ENCODE measurements at regions not wholly inside any gene's neighbourhood (a gene's known extent, or its start where the extent isn't known, plus 50 kb on each side); places are given as distances from the start of the nearest gene placed in this dataset.

DNA sequence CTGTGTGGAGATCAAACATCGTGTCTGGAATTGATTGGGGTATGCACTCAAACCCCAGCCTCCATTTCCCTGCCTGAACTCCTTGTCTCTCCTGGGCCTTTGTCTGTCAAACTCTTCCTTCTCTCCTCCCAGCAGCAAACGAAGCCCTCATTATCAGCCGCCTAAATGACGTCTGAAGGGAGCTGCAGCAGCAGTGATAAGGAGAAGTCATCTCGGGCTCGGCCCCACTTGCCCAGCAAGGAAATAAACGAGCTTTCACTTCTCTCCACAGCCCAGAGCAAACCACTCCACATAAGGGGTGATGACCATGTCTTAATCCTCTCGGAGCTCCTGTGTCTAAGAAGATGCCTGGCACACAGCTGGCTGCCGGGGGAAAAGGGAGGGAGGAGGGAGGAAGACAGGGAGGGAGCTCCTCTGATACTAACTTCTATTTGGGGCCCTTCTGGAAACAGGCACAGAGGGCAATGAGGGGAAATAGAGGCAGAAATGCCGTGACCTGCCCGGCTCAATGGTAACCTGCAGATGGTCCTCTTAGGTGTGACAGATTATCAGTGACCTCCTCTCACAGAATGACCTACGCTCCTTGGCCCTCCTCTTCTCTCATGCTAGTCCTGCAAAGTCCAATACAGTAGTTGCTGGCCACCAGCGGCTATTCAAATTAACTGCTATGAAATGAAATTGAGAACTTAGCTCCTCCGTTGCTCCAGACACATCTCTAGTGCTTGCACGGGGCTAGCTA is 100.4 kb downstream of the PXDC1 start:
- TF ChIP-seq, protein P1, sequence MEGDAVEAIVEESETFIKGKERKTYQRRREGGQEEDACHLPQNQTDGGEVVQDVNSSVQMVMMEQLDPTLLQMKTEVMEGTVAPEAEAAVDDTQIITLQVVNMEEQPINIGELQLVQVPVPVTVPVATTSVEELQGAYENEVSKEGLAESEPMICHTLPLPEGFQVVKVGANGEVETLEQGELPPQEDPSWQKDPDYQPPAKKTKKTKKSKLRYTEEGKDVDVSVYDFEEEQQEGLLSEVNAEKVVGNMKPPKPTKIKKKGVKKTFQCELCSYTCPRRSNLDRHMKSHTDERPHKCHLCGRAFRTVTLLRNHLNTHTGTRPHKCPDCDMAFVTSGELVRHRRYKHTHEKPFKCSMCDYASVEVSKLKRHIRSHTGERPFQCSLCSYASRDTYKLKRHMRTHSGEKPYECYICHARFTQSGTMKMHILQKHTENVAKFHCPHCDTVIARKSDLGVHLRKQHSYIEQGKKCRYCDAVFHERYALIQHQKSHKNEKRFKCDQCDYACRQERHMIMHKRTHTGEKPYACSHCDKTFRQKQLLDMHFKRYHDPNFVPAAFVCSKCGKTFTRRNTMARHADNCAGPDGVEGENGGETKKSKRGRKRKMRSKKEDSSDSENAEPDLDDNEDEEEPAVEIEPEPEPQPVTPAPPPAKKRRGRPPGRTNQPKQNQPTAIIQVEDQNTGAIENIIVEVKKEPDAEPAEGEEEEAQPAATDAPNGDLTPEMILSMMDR (conservative IDR thresholded peaks at IDR 0.05) = no peak
- no peak for TF ChIP-seq ZFX (IDR thresholded peaks at IDR 0.05)
